ENCODE measurements at regions not wholly inside any gene's neighbourhood (a gene's known extent, or its start where the extent isn't known, plus 50 kb on each side); places are given as distances from the start of the nearest gene placed in this dataset.

- Histone ChIP-seq H2BK12ac (ENCODE audit: low read length) (peak overlapping the region; percentile 82), H2BK15ac (ENCODE audit: low read length) (no peak overlapping the region), H4K8ac (ENCODE audit: low read depth, low read length) (no peak overlapping the region), H3K79me1 (ENCODE audit: low read depth, low read length) (no peaks in the 10 kb centered on the region), H2AK5ac (ENCODE audit: low read depth, low read length) (no peak overlapping the region), H2BK120ac (ENCODE audit: low read depth, low read length) (peak overlapping the region; percentile 47), H3K4ac (ENCODE audit: low read length) (no peak overlapping the region), H2BK5ac (ENCODE audit: low read length) (no peak overlapping the region), H3K9ac (ENCODE audit: low read depth, low read length, poor library complexity) (no peak overlapping the region), H3K27me3 (ENCODE audit: control insufficient read depth in 3 of 3, insufficient read depth in 3 of 3, low read depth in 1 of 3, low read length in 3 of 3) (peaks cover 0 to 8% (median 0%) of the 10 kb centered on the region in 3 experiments), H4K91ac (ENCODE audit: low read depth, low read length, poor library complexity) (no peak overlapping the region), H3K18ac (ENCODE audit: low read length) (peak overlapping the region; percentile 78), H3K4me1 (ENCODE audit: control insufficient read depth in 2 of 2, insufficient read depth in 1 of 2, low read depth in 1 of 2, low read length in 2 of 2) (peaks cover 0 to 8% of the 10 kb centered on the region in 2 donors), H2AFZ (ENCODE audit: low read length) (no peak overlapping the region), H3K4me3 (ENCODE audit: low read length in 2 of 2) (no peak overlapping the region), H3K36me3 (replicated peaks in 1 of 2; ENCODE audit: control insufficient read depth in 2 of 2, insufficient read depth in 2 of 2, low read length in 2 of 2) (no peaks in the 10 kb centered on the region), H3K4me2 (ENCODE audit: insufficient read depth, low read length, poor library complexity, severe bottlenecking) (no peak overlapping the region), H3K23ac (ENCODE audit: low read depth, low read length, poor library complexity) (peak overlapping the region; percentile 32), H3K9me3 (replicated peaks in 1 of 2; ENCODE audit: control insufficient read depth in 2 of 2, insufficient read depth in 1 of 2, low read depth in 1 of 2, low read length in 2 of 2) (no peaks in the 10 kb centered on the region), H3K27ac (replicated peaks; ENCODE audit: low read length) (no peak overlapping the region), H3K14ac (ENCODE audit: low read length) (no peak overlapping the region)
- WGBS, 2 donors (ENCODE audit: extremely low coverage in 2 of 2, insufficient read length in 2 of 2, insufficient replicate concordance in 1 of 2), result no CpG with 5 or more reads among the region's 12 CpGs
- no peak for DNase-seq (ENCODE audit: low spot score)
Measured at GRCh38 chr10:44311563-44312051, 73.3 kb downstream of the CXCL12 start.

DNA sequence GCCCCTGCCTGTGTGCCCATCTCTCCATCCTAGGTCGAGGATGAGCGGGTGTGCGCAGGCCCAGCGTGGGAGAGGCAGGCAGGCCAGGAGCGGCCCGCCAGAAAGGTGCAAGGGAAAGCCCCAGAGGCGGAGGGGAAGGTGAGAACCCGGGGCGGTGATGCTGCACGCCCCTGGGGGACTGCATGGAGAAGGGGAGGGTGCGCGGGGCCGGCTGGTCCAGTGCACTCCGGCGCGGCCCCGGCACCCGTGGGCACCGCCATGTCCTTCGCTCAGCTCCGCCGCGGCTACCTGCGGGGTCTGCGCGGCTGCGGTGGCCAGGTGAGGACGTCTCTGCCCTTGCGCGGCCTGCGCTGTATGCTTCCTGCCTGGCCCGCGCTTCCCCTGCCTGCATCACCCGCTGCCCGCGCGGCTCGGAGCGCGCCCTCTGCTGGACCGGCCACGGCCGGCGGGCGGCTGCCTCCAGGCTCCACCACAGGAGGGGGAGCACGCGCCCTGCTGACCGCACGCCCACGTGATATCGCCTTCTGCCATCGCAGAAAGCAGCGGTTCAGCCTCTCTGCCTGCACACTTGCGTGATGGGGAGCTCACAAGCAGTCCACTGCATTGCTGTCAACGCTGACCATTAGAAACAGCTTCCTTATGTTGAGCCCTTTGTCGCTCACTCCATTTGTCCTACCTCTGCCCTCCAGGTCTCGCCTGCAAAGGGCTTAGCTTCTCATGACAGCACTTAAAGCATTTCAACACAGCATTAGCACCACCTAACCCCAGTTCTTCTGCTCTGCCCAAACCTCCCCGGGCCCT lies 73.9 kb downstream of the CXCL12 start:
- no peak overlapping the region for H3K4me3 ChIP-seq (ENCODE audit: low read length in 2 of 2)
- peak overlapping the region; percentile 76 for H2BK15ac ChIP-seq (ENCODE audit: low read length)
- peak overlapping the region; percentile 30 for H2AK5ac ChIP-seq (ENCODE audit: low read depth, low read length)
- peak overlapping the region; percentile 67 for H3K23ac ChIP-seq (ENCODE audit: low read depth, low read length, poor library complexity)
- H3K27ac ChIP-seq (replicated peaks; ENCODE audit: low read length), result no peak overlapping the region
- no peak overlapping the region for H4K8ac ChIP-seq (ENCODE audit: low read depth, low read length)
- no peak overlapping the region for H3K4ac ChIP-seq (ENCODE audit: low read length)
- no peaks in the 10 kb centered on the region for H3K36me3 ChIP-seq (replicated peaks in 1 of 2; ENCODE audit: control insufficient read depth in 2 of 2, insufficient read depth in 2 of 2, low read length in 2 of 2)
- peak overlapping the region; percentile 82 for H3K9ac ChIP-seq (ENCODE audit: low read depth, low read length, poor library complexity)
- no peak overlapping the region for H3K14ac ChIP-seq (ENCODE audit: low read length)
- peaks cover 0 to 8% of the 10 kb centered on the region in 2 donors for H3K4me1 ChIP-seq (ENCODE audit: control insufficient read depth in 2 of 2, insufficient read depth in 1 of 2, low read depth in 1 of 2, low read length in 2 of 2)
- H3K4me2 ChIP-seq (ENCODE audit: insufficient read depth, low read length, poor library complexity, severe bottlenecking), result peak overlapping the region; percentile 47
- H3K27me3 ChIP-seq (ENCODE audit: control insufficient read depth in 3 of 3, insufficient read depth in 3 of 3, low read depth in 1 of 3, low read length in 3 of 3), result peaks cover 0 to 8% (median 0%) of the 10 kb centered on the region in 3 experiments
- no peaks in the 10 kb centered on the region for H3K79me1 ChIP-seq (ENCODE audit: low read depth, low read length)
- H2BK12ac ChIP-seq (ENCODE audit: low read length), result peak overlapping the region; percentile 82
- H3K9me3 ChIP-seq (replicated peaks in 1 of 2; ENCODE audit: control insufficient read depth in 2 of 2, insufficient read depth in 1 of 2, low read depth in 1 of 2, low read length in 2 of 2), result no peaks in the 10 kb centered on the region
- no CpG with 5 or more reads among the region's 58 CpGs for whole genome bisulfite sequencing, 2 donors (ENCODE audit: extremely low coverage in 2 of 2, insufficient read length in 2 of 2, insufficient replicate concordance in 1 of 2)
- H3K18ac ChIP-seq (ENCODE audit: low read length), result peak overlapping the region; percentile 80
- H2BK5ac ChIP-seq (ENCODE audit: low read length), result no peak overlapping the region
- peak overlapping the region; percentile 89 for H2AFZ ChIP-seq (ENCODE audit: low read length)
- peak overlapping the region; percentile 47 for H2BK120ac ChIP-seq (ENCODE audit: low read depth, low read length)
- DNase-seq (ENCODE audit: low spot score), result peak; percentile 80
- H4K91ac ChIP-seq (ENCODE audit: low read depth, low read length, poor library complexity), result no peak overlapping the region

GRCh38 chr10:44309939-44310761 lies 74.7 kb downstream of the CXCL12 start:
- Histone ChIP-seq H2AFZ (ENCODE audit: low read length) (peak overlapping the region; percentile 89), H3K23ac (ENCODE audit: low read depth, low read length, poor library complexity) (peak overlapping the region; percentile 67), H3K18ac (ENCODE audit: low read length) (peak overlapping the region; percentile 80), H4K8ac (ENCODE audit: low read depth, low read length) (no peak overlapping the region), H2BK5ac (ENCODE audit: low read length) (no peak overlapping the region), H3K14ac (ENCODE audit: low read length) (peak overlapping the region; percentile 75), H3K9ac (ENCODE audit: low read depth, low read length, poor library complexity) (peak overlapping the region; percentile 82), H2BK15ac (ENCODE audit: low read length) (peak overlapping the region; percentile 76), H3K27ac (replicated peaks; ENCODE audit: low read length) (no peak overlapping the region), H2BK12ac (ENCODE audit: low read length) (no peak overlapping the region), H3K4me2 (ENCODE audit: insufficient read depth, low read length, poor library complexity, severe bottlenecking) (peak overlapping the region; percentile 47), H3K4me3 (ENCODE audit: low read length in 2 of 2) (no peak overlapping the region), H3K36me3 (replicated peaks in 1 of 2; ENCODE audit: control insufficient read depth in 2 of 2, insufficient read depth in 2 of 2, low read length in 2 of 2) (no peaks in the 10 kb centered on the region), H3K27me3 (ENCODE audit: control insufficient read depth in 3 of 3, insufficient read depth in 3 of 3, low read depth in 1 of 3, low read length in 3 of 3) (peaks cover 0 to 8% (median 0%) of the 10 kb centered on the region in 3 experiments), H3K9me3 (replicated peaks in 1 of 2; ENCODE audit: control insufficient read depth in 2 of 2, insufficient read depth in 1 of 2, low read depth in 1 of 2, low read length in 2 of 2) (no peaks in the 10 kb centered on the region), H3K79me1 (ENCODE audit: low read depth, low read length) (no peaks in the 10 kb centered on the region), H2BK120ac (ENCODE audit: low read depth, low read length) (no peak overlapping the region), H2AK5ac (ENCODE audit: low read depth, low read length) (peak overlapping the region; percentile 80), H3K4ac (ENCODE audit: low read length) (no peak overlapping the region), H4K91ac (ENCODE audit: low read depth, low read length, poor library complexity) (no peak overlapping the region), H3K4me1 (ENCODE audit: control insufficient read depth in 2 of 2, insufficient read depth in 1 of 2, low read depth in 1 of 2, low read length in 2 of 2) (peaks cover 0 to 8% of the 10 kb centered on the region in 2 donors)
- WGBS, 2 donors (ENCODE audit: extremely low coverage in 2 of 2, insufficient read length in 2 of 2, insufficient replicate concordance in 1 of 2), result no CpG with 5 or more reads among the region's 32 CpGs
- no peak for DNase-seq (ENCODE audit: low spot score)

- H2AK5ac ChIP-seq (ENCODE audit: low read depth, low read length), result no peak overlapping the region
- H3K36me3 ChIP-seq (replicated peaks in 1 of 2; ENCODE audit: control insufficient read depth in 2 of 2, insufficient read depth in 2 of 2, low read length in 2 of 2), result no peaks in the 10 kb centered on the region
- no peaks in the 10 kb centered on the region for H3K79me1 ChIP-seq (ENCODE audit: low read depth, low read length)
- no peak overlapping the region for H4K91ac ChIP-seq (ENCODE audit: low read depth, low read length, poor library complexity)
- no peak for DNase-seq (ENCODE audit: low spot score)
- no peak overlapping the region for H2AFZ ChIP-seq (ENCODE audit: low read length)
- no peak overlapping the region for H3K23ac ChIP-seq (ENCODE audit: low read depth, low read length, poor library complexity)
- no peak overlapping the region for H3K4me2 ChIP-seq (ENCODE audit: insufficient read depth, low read length, poor library complexity, severe bottlenecking)
- H3K4ac ChIP-seq (ENCODE audit: low read length), result no peak overlapping the region
- H2BK120ac ChIP-seq (ENCODE audit: low read depth, low read length), result no peak overlapping the region
- H3K9ac ChIP-seq (ENCODE audit: low read depth, low read length, poor library complexity), result no peak overlapping the region
- no peak overlapping the region for H4K8ac ChIP-seq (ENCODE audit: low read depth, low read length)
- no peak overlapping the region for H3K27ac ChIP-seq (replicated peaks; ENCODE audit: low read length)
- no peak overlapping the region for H2BK12ac ChIP-seq (ENCODE audit: low read length)
- H3K4me3 ChIP-seq (ENCODE audit: low read length in 2 of 2), result no peak overlapping the region
- no peak overlapping the region for H3K14ac ChIP-seq (ENCODE audit: low read length)
- H3K4me1 ChIP-seq (ENCODE audit: control insufficient read depth in 2 of 2, insufficient read depth in 1 of 2, low read depth in 1 of 2, low read length in 2 of 2), result peaks cover 0 to 8% of the 10 kb centered on the region in 2 donors
- H2BK15ac ChIP-seq (ENCODE audit: low read length), result no peak overlapping the region
- no CpG with 5 or more reads among the region's 4 CpGs for WGBS, 2 donors (ENCODE audit: extremely low coverage in 2 of 2, insufficient read length in 2 of 2, insufficient replicate concordance in 1 of 2)
- H3K18ac ChIP-seq (ENCODE audit: low read length), result no peak overlapping the region
- peaks cover 0 to 8% (median 0%) of the 10 kb centered on the region in 3 experiments for H3K27me3 ChIP-seq (ENCODE audit: control insufficient read depth in 3 of 3, insufficient read depth in 3 of 3, low read depth in 1 of 3, low read length in 3 of 3)
- no peak overlapping the region for H2BK5ac ChIP-seq (ENCODE audit: low read length)
- no peaks in the 10 kb centered on the region for H3K9me3 ChIP-seq (replicated peaks in 1 of 2; ENCODE audit: control insufficient read depth in 2 of 2, insufficient read depth in 1 of 2, low read depth in 1 of 2, low read length in 2 of 2)
Measured at GRCh38 chr10:44309361-44309760, 75.5 kb downstream of the CXCL12 start.
